ENCODE measurements at regions not wholly inside any gene's neighbourhood (a gene's known extent, or its start where the extent isn't known, plus 50 kb on each side); places are given as distances from the start of the nearest gene placed in this dataset.

DNA sequence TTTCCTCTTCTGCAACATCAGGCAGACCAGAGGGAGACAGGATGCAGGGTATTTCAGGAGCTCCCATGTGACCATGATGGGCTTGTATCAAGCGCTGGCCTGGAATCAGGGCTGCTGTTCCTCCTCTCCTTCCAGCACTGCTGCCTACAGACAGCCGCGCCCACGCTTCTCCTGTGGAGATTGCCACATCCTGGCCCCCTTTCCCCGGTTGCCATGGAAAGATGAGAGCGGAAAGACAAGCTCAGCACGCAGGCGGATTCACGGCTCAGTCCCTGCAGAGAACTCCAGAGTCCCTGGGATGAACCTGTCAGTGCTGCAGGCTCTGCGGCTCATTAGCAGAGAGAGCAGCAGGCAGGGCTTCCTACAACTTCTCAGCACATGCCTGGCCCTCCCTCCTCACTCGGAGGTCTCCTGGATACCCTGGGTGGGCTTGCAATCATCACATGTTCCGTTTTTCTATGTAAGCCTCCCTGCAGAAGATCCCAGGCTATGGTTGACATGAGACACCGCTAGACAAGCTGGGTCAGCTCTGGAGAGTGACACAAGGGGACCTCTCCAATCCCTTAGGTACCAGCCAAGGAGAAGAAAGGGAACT lies 497.8 kb upstream of the MYT1L start:
- no peak for DNase-seq (ENCODE audit: low read depth)

DNA sequence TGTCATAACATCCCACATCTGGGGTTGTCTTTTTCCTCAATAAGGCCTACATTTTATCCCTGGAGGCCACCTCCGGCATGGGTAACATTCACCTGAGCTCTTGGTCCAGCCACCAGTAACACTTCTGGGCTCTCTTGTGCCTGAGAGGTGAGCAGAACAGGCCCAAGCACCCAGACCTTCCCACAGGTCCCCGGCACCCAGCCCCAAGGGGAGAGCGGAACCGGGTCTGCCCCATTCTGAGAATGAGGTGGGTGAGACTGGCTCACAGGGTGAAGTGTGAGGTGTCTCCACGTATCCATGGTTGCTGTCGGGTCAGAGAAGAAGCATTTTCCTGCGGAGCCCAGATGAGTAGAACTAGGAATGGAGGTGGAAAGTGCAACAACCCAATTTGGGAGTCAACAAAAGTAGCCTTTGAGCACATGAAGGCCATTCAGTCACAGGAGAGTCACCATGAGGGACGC lies 496.7 kb upstream of the MYT1L start:
- no peak for DNase-seq (ENCODE audit: low read depth)

DNA sequence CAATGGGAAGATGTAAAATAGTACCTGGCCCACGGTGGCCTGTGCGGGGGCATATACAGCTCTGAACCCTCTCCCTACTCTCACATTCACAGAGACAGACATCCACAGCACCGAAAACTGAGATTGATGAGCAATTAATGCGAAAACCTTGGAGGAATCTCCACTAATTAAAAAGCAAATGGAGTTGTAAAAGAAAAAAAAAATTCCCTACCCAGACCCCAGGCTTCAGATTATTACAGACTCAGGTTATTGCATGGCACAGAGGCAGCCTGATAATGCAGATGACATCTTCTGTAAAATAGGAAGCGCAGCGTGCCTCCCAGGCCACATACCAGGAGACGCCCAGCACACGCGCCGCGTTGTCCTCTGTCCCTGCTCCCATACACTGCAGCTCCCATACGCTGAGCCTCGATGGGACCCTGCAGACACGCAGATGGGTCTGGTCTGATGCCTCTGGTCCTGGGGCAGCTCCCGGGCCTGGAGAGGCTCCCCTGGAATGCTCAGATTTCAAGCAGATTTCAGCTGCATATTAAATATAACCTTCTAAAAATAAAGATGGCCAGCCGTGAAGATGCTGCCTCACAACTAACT lies 496.1 kb upstream of the MYT1L start:
- no peak for DNase-seq (ENCODE audit: low read depth)

DNA sequence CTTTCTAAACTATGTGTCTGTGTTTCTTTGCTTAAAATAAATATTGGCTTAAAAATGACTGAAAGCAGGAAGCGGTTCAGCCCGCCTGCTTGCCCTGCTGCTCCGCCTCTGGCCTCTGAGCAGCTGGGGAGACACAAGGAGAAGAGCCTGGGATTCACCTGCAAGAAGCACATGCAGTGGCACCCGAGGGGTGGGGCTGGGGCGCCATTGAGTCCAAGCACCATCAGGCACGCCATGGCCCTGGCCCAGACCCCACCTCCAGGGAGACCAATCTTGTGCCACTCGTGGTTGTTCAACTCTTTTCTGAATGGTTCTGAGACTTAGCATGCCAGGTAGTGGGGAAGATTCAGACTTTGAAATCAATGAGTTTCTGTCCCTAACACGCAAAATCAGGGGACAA lies 495.5 kb upstream of the MYT1L start:
- no peak for DNase-seq (ENCODE audit: low read depth)

DNA sequence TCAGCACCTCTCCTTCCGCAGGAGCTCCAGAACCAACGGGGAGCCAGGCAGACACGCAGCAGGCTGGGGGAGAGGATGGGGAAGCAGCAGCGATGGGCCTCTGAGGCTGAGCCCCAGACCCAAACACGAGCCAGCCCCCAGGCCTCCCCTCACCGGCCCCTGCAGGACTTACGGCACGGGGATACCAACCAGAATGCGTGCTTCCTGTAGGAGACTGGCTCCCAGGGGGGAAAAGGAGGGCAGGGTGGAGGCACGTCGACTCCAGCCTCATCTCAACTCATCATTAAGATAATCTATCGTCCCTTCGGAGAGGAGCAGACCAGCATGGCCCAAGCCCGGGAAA lies 495.1 kb upstream of the MYT1L start:
- no peak for DNase-seq (ENCODE audit: low read depth)

DNA sequence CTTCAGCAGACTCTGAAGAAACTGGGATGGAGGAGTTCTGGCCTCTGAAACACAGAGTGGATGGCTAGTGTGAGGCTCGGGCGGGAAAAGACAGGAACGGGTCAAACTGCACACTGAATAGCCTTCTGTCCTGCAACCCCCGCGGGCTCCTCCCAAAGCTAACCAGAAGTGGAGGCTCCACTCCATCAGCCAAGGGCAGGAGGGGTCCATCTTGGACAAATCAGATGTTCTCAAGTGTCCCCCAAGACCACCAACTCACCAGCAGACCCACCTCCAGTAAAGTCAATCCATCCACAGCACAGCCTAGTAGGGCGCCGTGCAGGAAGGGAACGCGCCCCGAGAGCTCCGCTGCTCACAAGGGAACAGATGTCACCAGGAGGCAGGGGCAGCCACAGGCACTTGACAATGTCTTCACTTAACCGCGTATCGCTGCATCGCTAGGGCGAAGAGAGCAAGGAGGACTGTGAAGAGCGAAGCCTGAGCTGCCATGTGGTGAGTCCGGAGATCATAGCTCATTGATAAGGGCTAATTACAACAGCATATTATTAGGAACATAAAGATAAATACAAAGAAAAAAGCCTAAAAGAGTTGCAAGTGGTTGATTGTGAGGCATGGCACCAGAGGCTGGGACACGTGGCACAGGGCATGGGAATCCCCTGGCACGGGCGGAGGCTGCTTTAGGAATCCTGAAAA lies 494.6 kb upstream of the MYT1L start:
- DNase-seq (ENCODE audit: low read depth) = no peak

DNA sequence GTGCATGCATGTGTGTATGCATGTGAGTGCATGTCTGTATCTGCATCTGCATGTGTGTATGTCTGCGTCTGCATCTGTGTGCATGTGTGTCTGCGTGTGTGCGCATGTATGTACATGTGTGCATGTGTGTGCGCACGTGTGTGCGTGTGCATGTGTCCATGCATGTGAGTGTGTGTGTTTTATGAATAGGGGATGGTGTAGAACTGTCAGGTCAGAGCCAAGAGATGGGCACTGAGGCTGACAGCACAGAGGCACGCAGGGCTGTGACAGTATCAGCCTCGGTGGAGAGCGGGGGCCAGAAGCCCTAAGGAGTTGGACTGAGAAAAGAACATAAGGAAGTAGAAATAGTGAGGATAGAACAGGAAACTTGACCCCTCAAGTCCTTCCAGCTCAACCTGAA lies 494.0 kb upstream of the MYT1L start:
- DNase-seq (ENCODE audit: low read depth) = no peak

DNA sequence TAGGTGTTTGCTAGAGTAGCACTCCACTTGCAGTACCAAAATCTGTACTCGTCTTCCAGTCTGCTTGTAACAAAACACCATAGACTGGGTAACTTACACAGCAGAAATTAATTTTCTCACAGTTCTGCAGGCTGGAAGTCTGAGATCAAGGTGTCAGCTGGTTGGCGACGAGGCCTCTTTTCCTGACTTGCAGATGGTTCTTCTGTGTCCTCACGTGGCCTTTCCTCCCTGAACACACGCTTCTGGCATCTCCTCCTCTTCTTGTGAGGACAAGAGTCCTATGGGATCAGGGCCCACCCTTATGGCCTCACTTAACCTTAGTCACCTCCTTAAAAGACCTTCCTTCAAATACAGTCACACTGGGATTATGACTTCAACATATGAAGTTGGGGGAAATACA lies 493.5 kb upstream of the MYT1L start:
- no peak for DNase-seq (ENCODE audit: low read depth)

DNA sequence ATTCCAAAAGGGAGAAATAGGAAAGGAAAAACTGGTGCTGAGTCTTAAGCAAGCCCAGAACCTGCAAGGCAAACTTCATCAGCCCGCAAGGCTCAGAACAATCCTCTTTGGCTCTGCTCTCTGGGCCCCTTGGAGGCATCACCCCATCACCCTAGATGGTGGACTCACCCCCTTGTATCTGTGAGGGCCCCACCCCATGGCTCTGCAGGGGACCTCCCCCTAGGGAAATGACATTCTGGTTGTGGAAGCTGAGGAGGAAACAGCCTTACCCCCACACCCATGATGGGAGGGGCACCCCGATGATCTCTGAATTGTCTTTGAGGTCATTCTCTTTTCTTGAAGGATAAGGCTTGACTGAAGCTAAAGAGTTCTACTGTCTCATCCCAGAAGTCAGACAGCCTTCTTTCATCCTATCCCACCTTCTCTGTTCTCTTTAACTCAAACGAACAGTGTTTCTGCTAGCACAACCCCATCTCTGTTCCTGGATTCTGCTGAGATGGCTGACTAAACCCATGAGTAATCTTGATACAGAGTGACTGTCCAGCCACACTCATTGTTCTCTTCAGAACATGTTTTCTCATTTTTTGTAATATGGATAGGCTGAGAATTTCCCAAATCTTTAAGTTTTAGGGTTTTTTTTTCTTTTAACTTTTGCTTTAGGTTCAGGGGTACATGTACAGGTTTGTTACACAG lies 492.1 kb upstream of the MYT1L start:
- no peak for DNase-seq (ENCODE audit: low read depth)

DNA sequence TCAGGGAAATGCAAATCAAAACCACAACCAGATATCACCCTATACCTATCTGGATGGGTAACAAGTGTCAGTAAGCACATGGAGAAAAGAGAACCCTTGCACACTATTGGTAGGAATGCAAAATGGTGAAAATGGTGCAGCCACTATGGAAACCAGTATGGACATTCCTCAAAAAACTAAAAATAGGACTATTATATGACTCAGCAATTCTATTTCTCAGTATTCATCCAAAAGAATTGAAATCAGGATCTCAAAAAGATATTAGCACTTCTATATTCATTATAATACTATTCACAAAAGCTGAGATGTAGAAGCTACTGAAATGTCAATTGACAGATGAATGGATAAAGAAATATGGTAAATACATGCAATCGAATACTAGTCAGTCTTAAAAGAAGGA lies 491.1 kb upstream of the MYT1L start:
- DNase-seq (ENCODE audit: low read depth) = no peak

DNA sequence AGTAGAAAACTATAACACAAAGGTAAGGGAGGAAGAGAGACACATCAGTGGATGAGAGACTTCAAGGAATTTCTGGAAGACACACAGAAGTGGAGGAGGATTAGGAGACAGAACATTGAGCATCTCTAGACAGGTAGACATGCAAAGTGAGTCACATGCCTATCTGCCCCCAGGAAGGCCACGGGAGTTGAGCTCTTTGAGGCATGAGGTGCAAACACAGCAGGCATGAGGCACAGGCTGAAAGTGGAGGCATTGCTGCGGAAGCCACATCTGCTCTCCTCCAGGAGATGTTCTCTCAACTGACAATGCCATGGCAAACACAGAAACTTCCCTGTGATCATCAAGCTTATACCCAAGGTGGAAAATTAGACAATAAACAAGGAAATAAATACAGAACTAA lies 481.6 kb upstream of the MYT1L start:
- DNase-seq (ENCODE audit: low read depth) = no peak

DNA sequence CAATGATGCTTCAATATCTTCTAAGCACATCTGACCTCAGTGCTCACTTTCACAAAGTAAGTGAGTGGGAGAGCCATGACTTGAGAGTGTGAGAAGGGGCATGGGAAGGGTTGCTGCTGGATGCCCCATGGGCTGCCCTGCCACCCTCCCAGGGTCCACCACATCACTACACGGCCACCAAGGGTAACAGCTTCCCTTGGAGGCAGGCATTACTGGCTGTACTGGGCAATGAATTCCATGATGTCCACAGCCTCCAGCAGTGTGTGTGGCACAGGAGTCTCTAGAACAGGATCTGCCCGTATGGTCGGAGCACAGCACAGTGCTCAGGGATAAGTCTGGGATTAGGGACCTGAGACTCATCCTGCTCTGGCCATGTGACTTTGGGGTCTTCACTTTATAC lies 481.0 kb upstream of the MYT1L start:
- no peak for DNase-seq (ENCODE audit: low read depth)

DNA sequence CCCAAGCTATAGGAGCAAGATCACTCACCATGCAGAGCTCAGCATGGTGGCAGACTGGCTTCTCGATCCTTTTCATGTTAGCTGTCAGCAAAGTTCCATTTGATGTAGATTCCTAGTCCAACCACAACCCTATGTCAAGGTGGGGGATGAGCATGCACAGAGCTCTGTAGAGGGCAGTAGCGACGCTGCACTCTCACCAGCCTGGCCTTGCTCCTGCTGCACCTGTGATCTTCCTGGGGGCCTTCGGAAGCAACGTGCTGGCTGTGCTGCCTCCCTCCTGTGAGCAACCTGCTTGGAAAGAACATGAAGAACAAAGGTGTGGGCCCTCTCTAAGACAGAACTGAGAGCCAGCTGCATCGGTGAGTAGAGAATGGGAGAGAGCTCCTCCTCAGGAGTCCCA lies 479.4 kb upstream of the MYT1L start:
- no peak for DNase-seq (ENCODE audit: low read depth)

DNA sequence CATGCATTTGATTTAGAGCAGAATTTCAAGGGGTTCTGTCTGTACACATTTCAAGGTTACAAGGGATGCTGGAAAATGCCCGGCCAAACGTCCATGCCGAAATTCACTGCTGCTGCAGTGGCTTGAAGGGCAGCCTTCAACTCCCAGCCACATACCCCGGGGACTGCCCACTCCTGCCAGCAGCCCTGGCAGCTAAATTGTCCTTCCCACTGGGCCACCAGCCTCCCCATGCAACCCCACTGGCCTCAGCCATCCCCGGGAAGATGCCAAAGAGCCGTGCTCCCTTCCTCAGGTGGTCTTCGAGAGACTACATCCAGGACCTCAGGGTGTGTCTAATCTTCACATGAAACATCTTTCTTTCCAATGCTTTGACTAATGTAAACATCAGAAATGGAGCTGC lies 478.7 kb upstream of the MYT1L start:
- DNase-seq (ENCODE audit: low read depth) = no peak

DNA sequence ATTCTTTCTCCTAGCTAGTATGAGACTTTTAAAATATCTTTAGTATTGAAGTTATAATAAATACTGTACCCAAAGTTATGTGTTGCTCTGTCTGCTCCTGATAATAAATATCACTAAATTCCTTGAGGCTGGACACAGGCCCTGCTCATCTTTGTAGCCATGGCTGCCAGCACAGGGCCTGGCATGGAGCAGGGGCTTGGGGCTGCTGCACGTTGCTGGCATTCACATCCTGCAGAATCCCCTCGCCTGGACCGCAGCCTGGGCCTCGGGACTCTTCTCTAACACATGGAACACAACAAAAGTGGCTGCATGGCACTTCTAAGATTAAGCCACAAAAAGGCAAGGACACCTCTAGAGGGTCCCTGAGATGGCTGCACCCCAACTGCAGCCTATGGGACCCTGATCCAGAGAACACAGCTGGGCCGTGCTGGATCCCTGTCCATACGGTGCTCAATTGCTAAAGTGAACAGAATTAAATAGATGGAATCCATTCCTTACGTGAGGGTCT lies 477.5 kb upstream of the MYT1L start:
- no peak for DNase-seq (ENCODE audit: low read depth)

DNA sequence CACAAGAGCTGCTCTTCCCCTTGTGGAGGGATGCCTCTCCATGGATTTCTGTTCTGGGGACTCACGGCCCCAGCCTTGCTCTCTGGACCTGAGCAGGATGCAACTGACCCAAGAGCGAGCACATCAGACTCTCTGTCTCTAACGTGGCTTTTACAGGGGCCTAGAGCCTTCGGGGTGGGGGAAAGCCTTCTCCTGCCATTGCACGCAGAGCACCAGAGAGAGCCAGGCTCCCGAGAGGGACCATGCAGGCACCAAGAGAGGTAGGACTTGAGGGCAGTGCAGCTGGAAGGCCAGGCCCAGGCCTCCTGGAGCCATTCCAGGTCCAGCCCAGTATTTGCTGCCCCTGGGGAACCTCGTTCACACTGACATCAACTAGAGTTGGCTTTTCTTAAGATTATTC lies 475.6 kb upstream of the MYT1L start:
- DNase-seq (ENCODE audit: low read depth) = no peak

DNA sequence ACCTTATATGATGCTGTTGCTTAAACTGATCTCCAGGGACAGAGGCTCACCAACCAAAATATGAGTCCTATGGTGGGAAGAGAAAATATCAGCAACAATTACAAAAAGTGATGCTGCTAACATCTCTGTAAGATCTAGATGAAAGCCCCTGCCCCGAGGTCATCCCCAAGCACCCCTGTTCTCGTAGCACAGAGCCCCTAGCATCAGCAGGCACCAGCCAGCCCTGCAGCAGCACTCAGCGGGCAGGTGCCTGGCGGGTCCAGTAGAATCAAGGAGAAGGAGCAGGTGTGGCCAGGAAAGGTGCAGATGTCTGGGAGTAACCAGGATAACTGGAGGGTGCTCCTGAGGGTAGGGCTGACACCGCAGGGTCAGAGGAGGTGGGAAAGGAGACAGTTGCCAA lies 474.2 kb upstream of the MYT1L start:
- DNase-seq (ENCODE audit: low read depth) = no peak

DNA sequence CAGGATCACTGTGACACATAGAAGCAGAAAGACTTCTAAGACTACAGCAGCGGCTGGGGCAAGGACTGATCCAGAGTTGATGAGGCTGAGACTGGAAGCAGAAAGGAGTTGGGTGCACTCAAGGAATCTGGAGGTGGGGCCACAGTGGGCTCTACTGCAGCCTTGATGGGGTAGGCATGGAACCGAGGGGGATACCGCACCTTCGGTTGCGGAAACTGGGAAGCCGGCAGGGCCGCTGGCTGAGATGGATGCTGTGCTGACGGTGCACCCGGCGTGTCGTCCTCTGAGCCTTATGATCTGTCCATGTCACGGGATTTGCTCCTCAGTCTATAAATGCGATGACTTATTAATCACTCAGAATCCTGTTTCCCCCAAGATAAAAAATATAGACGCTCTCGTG lies 473.5 kb upstream of the MYT1L start:
- DNase-seq (ENCODE audit: low read depth) = no peak

DNA sequence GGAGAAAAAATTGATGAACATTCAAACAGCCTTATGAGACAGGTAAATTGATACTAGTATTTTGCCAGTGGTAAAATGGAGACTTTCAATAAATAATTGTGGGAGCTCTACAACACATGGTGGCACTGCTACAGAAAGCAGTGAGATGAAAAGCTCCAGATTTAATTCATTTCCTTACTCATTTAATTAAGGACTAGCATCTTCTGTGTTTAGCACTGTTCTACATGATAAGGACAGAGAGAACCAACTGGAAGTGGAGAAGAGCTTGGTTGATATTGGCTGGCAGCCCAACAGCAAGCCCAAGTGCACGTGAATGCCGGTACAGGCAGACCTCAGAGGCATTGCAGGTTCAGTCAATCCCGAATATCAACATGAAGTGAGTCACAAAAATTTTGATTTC lies 470.4 kb upstream of the MYT1L start:
- DNase-seq (ENCODE audit: low read depth) = no peak

DNA sequence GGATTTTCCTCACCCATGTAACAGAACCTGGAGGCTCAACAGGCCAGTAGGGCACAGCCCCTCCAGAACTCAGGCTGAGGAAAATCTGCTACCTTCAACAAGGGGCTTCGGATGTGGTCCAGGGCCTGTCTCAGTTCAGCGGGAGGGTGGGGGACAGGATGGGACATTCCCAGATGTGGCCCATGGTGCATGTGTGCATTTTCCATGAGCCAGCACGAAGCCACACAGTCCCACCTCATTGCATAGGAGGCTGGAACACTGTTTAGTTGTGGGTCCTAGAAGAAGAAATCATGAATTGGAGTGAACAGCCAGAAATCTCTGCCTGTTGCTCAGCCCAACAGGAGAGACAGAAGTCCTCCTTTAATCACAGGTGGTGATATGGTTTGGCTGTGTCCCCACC lies 469.6 kb upstream of the MYT1L start:
- no peak for DNase-seq (ENCODE audit: low read depth)

DNA sequence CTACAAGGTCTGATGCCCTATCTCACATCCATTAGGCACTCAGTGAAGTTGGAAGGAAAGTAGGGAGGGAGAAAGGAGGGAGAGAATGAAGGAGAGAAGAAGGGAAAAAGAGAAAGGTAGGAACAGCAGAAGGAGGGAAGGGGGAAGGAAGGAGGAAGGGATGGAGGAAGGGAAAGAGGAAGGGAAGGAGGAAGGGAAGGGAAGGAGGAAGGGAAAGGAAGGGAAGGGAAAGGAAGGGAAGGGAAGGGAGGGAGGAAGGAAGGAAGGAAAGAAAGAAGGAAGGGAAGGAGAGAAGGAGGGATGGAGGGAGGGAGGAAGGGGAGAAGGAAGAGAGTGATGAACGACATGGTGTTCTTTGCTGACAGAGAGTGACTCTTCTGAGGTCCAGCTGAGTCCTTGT lies 468.9 kb upstream of the MYT1L start:
- no peak for DNase-seq (ENCODE audit: low read depth)

DNA sequence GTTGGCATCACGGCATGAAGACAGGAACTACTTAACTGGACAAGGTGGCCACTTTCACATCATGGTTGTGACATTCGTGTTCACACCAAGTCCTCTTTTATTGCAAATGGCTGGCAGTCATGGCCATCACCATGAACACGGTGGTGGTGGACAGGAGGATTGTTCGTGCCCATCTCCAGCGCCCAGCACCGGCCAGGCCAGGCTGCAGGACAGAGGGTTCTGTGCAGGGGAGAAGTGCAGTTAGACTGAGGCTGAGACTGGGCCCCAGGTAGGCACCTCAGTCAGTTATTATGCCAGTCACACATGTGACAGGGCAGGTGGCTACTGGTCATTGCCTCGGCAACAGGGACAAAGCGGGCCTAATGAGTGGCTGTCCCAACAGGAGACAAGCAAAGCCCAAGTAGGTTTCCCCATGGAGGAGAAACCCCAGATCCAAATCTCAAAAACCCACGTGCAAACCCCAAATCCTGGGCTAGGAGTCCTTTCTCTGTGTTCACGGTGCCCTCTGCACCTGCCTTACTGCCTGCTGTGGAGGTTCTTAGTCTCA lies 468.1 kb upstream of the MYT1L start:
- no peak for DNase-seq (ENCODE audit: low read depth)

DNA sequence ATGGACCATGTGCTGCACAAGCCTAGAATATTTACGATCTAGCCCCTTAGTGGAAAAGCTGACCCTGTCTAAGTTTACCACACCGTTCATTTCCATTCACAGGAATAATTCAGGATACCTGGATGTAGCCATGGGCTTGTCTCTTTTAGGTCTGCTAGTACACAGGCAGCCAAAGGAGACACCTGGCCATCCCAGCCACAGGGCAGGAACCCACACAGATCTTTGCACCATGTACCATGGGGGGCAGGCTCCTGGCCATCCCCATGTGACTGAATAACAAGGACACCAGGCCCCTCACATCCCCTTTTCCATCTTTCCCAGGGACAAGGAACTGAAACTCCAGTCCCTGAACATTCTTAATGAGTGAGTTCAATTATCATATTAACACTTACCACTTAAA lies 467.3 kb upstream of the MYT1L start:
- DNase-seq (ENCODE audit: low read depth) = no peak
